Activated T-cell treated with anti-CD3 and anti-CD28 coated beads, Interleukin-2, amount 50 U/mL, for 48 hours (primary cell): ENCODE measurements at regions not wholly inside any gene's neighbourhood (a gene's known extent, or its start where the extent isn't known, plus 50 kb on each side); places are given as distances from the start of the nearest gene placed in this dataset.

Source experiments
- DNase-seq, 2 experiments: peaks; one replicate each; pipeline ENCODE4 v3.0.0-alpha.2; 2020

DNA sequence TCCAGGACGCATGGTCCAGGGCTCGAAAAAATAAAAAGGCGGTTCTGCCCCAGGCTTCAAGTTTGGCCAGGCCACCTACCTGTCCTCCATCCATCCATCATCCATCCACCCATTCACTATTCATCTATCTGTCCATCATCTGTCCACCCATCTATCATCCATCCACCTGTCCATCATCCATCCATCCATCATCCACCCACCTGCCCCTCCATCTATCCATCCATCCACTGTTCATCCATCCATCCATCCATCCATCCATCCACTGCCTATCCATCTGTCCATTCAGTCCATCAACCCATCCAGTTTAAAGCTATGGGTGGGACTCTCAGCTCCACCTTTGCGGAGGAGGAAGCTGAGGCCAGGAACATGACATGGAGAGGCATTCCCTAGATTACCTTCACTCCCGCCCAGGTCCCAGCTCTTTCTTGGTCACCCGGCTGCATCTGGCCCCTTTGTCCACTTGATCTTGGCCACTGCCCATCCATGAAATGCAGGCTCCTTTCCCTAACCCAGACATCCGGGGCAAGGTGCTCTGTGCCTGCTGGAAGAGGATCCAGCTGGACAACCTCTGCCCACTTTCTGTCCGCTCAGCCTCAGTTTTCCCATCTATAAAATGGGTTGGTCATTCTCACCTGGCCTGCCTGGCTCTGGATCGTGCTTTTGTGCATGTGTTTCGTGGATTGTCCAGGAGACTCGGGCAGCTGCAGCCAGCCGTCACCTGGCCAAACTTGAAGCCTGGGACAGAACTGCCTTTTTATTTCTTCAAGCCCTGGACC is 236.0 kb upstream of the CIBAR2 start:
- no peak for DNase-seq

DNA sequence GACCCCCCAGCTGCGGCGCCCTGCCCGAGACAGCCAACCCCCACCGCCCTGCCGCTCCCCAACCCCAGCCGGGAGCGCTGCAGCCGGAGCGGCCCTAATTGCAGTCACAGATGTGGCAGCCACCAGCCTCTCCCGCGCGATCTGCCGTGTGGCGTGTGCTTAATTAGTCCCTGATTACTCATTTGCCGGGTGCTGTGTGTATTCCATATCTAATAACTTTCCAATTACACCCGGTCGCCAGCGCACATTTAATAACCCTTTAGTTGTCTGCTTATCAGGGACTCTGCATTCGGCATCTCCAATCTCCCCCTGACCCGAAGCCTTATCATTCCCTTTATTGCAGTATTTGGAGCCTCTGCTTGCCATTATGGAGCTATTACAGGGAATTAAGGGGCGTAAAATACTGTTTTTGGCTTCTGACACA is 236.7 kb upstream of the CIBAR2 start:
- no peak for DNase-seq

DNA sequence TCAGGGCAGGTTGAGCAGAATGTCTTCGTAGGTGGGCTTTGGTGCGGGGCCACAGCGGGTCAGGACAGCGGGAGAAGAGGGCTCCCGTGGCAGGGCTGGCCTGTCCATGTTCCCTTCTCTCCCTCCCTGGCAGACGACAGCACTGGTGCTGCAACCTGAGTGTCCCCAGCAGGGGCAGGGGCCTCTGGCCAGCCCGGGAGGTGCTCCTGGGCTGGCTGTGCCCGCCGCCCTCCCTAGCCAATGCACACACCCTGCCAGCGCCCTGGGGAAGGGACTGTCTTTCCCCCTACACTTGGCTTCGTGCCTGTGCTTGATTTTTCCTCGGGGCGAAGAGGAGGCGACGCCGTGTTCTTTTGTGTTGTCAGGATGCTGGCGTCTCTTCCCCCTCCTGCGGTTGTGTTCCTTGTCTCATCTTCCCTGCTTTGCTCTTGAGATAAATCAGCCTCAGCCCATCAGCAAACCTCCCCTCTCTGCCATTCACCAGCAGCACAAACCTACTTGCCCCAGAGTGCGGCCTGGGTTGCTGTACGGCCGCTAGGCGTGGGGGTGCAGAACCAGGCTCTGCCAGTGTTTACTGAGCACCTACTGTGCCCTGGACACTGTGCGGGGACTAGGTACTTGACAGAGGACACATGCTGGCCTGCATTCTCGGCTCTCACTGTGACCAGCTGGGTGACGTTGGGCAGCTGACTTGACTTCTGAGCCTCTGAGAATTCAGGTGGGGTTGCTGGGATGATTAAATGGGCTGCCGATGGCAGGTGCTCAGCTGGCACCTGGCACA is 237.3 kb upstream of the CIBAR2 start:
- no peak for DNase-seq

DNA sequence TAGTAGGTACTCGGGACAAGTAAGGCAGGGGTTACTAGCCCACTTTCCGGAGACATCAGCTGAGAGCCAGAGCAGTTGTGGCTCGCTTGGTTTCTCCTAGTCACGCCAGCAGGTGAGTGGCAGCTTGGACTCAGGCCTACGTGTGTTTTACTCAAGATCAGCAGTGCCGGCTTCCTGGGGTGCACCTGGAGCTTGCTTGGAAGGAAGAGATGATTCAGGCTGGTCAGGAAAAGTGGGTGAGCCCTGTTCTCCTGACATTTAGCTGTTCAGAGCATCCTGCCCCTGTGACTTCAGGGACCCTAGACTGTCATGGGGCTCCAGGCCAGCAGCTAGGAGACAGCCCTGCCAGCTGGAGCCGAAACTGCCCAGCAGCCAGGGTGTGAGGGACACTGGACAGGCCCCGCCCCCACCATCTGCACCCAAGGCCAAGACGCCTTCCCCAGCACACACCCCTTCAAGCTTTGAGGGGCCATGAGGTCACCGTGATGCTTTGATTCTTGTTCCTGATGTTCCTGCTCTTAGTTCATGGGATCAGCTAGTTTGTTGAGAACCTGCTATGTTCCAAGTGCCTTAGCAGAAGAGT is 238.0 kb upstream of the CIBAR2 start:
- DNase-seq: no peak

DNA sequence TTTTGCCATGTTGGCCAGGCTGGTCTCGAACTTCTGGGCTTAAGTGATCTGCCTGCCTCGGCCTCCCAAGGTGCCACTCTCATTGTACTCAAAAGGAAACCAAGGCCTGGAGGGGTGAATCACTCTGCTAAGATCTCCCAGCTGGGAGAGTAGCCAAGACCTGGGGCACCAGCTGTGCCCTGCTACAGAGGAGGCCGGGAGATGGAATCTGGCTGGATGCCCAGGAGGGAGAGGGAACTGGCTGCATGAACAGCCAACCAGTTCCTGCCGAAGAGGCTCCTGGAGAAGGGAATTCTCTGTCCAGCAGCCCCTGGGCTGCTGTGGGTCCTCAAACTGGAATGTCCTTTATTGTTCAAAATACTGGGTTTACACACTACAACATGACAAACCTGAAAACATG is 238.7 kb upstream of the CIBAR2 start:
- DNase-seq: no peak

DNA sequence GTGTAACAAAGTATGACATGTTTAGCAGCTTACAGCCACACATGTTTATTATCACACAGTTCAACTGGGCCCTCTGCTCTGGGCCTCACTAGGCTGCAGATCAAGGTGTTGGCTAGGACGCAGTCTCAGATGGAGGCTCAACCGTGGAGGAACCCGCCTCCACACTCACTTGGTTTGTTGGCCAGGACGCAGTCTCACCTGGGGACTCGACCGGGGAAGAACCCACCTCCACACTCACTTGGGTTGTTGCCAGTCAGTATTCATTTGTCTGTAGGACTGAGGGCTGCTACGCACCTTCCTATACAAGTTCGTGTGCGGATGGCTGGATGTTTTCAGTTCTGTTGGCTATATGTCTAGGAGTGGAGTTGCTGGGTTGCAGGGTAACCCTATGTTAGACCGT is 240.7 kb upstream of the CIBAR2 start:
- DNase-seq: no peak

DNA sequence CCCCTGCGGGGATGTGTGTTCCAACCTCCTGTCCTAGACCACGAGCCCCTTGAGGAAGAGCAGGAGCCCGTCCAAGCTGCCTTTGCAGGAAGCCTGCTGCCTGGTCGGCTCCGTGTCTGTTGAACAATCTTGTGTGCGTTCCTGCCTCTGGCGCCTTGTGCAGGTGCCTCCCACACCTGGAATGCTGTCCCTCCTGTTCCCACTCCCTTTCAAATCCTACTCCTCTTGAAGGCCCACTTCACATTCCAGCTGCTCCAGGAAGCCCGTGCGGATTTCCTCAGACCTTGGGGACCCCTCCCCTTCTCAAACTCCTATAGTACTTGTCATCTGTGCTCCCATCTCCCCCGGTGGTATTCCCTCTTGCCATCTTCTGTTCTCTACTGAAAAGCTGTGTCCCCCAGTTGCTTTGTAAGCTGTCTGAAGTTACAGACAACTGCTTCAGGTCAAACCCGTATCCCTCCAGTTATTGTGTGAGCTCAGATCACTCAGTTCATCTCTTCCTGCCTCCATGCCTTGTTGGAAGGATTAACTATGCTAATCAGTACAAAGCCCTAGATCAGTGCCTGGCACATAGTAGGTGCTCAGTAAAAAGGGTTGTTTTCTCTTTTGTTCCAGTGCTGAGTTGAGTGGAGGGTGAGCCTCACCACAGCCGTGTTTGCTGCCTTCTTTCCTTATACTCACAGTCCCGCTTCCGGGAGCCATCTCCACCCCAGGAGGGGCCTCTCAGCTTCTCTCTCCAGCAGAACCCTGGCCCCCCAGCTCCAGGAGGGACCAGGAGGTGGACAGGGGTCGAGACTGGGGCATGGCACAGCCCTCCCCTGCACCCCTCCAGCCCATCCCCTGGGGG is 241.8 kb upstream of the CIBAR2 start:
- DNase-seq: no peak

DNA sequence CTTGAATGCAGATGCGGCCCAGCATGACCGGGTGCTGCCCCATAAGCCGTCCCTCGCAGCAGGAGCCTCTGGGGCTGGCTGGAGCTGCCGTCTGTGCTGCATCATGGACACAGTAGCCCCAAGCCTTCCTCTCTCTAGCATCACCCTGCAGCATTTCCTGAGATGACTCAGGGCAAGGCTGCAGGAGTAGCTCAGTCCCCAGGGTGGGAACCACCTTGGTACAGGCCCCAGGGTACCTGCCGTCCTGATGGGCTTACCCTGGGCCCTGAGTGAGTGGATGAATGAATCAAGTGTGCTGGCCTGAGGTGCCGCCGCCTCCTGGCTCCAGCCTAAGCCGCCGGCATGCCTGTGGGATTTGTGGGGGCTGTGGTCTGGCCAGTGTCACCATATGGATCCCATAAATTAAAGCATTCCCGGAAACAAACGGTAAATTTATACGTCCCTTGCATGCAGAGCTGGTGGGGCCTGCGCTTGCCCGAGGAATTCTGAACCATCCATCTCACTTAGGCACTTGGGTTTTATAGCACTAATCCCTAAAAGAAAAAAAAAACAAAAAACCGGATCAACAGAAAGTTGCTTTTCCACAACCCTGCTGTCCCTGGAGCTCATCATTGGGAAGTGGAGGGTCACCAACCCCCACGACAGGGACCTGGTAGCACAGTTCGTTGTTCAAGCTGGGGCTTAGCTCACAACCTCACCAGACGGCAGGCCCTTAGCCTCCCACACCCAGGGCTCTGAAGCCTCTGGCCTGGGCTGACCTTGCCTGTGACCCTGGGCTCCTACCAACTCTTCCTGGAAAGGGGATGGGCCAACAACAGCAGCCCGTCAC is 242.6 kb upstream of the CIBAR2 start:
- DNase-seq: no peak

DNA sequence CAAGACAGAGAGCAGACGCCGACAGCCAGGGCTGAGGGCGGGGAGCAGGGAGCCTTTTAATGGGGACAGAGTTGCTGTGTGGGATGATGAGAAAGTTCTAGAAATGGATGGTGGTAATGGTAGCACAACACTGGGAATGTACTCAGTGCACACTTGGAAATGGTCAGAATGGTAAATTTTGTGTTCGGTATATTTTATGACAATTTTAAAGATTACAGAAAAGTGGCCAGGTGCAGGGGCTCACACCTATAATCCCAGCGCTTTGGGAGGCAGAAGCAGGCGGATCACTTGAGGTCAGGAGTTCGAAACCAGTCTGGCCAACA is 243.2 kb upstream of the CIBAR2 start:
- DNase-seq: no peak

DNA sequence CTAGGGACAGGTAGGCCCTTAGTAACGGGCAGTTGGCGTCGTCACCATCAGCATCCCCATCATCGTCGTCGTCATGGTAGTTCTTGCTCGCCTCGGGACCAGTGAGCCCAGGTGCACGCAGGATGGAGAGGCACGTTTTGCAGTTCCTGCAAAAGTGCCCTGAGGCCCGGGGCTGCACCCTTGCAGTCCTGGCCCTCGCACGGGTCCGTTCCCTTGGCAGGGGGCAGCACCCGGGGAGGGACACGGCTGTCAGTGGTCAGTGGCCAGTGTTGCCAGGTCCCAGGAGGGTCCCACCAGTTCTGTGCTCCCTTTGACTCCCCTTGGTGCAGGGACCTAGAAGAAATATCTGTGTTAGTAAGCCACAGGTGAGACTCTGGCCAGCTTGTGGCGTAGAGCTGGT is 243.9 kb upstream of the CIBAR2 start:
- DNase-seq: no peak

DNA sequence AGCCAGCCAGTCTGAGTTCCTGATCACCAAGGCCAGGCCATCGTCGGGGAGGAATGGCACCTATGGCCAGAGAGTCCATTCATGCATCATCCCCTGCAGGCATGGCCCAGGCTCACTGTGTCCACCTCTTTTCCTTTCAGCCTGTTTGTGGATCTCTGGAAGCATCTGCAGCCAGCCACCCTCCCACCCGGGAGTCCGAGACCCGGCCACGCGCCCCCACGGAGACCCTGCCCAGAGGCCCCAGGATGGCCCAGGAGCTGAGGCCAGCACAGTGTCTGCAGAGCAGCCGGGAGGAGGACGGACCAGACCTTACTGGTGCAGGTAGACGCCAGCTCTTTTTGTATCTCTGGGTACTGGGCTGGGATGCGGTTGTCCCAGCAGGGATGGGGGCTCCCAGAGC is 245.1 kb upstream of the CIBAR2 start:
- no peak for DNase-seq

DNA sequence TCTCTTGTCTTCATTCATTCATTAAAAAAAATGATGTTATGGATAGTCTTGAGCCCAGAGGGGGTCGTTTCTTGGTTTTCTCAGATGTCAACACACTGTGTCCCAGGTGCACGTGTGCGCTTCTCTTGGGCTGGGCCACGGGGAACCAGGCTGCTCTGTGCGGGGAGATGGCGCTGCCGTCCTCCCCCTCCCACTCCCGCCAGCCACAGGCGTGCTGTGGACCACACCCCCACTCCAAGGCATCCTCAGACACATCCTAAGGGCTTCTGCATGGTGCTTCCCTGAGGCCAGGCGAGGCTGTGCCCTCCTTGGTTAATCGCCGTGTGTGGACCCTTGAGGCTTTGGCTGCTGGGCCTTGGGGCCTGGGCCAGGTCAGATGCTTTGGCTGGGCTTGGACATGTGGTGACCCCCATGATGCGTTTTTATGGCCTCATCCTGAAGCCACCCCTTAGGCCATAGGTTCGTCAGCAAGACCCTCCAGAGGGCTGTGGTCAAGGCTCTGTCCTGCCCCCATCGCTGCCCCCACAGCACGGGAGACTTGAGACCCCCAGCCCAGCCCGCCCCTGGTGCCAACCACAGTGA is 245.7 kb upstream of the CIBAR2 start:
- no peak for DNase-seq

DNA sequence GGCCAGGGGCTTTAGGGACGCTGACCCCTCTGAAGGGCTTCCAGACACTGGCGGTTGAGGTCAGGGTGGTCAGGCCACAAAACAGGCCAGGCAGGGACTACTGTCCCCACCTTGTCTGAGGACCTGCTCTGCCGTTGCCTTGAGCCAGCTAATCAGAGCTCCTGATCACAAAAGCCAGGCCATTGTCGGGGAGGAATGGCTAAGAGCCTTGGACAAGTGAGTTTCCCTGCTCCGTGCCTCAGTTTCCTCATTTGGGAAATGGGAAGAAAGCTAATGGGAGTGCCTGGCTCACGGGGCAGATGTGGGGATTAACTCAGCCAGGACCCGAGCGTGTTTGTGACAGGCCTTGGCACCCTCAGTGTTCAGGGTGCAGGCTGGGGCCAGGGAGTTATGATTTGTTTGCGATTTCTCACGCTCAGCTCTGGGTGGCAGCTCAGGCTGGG is 246.5 kb upstream of the CIBAR2 start:
- no peak for DNase-seq

DNA sequence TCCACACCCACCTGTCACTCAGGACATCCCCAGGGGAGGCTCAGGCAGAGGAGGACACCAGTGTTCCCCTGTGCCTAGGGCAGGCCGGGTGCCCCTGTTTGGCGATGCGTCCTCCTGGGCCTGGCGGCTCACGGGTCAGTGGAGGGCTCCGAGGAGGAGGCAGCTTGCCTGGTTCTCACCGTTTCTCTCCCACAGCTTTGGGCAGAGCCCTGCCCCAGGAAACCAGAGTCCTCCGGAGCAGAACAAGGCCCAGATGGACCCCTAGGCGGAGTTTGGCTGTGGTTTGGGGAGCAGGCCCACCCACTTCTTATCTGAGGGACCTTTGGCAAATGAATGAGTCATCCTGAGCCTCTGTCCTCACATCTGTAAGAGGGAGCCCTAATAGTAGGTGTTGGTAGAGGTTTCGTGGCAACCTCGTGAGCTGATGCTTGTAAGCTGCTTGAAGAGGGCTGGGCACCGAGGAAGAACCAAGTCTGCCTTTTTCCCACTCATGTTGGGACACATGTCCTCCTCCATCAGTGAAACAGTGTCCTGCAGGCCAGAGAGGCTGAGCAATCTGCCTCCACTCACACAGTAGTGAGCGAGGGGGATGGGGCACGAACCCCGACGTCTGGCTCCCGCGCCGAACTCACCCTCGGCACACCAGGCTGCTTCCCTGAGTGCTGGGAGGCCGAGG is 247.0 kb upstream of the CIBAR2 start:
- DNase-seq: no peak

DNA sequence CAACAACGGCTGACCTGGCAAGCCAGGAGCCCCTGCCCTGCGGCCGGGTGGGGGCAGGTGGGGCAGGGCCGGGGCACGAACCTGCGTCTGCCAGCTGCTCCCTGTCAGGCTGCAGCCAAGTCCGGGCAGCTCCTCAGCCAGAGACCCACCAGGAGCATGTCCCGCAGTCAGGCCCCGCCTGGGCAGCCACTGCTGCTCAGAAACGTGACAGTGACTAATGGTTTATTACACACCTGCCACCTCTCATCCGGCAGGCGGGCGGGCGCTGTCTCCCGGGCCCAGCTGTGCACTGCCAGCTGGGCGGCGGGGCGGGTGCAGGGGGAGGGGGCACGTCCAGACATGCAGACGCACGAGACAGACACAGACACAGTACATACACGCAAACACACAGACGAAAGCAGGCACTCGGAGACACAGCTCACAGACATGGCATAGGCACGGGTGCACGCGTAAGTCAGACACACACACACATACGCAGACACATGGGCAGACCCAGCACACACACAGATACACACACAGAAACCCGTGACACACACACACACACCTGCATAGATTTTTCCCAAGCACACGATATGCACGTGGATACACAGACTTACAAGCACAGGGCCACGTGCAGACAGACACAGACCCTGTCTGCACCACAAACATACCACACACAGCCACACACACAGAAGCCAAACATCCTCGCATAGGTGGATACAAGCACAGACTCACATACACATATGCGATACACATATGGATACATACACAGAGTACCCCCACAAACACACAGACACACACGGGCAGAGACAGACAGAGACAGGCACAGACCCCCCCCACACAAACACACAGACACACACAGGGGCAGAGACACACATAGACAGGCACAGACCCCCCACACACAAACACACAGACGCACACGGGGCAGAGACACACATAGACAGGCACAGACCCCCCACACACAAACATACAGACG is 248.3 kb upstream of the CIBAR2 start:
- peak in 1 of 2 experiments; percentile 24 for DNase-seq

DNA sequence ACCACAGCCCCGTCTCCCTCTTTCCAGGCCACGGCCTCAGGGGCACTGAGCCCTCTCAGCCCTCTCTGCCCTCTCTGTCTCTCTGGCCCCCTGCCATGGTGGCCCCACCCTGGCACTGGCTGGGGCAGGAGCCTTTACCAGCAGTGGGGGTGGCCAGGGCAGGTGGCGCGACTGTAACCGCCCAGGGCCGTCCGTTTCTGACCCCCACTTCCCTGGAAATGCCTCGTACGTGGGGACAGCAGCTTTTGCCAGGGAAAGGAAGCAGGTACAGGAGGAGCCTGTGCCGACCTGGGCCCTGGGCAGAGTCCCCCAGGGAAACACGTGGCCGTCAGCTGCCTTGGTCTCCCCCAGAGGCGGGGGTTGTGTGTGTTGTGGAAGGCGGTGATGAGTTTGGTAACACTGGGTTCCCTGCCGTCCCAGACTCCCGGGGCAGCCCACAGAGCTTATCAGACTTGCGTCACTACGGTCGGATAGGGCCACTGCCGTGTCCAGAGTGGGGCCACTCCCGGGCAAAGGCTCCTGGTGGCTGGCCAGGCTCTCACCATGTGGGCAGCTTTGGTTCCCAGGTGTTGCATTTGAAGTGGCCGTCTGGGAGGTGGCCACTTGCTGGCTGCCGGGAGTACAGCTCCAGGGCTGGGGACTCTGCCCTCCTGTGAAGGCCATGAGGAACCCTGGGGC is 249.3 kb upstream of the CIBAR2 start:
- DNase-seq: no peak

DNA sequence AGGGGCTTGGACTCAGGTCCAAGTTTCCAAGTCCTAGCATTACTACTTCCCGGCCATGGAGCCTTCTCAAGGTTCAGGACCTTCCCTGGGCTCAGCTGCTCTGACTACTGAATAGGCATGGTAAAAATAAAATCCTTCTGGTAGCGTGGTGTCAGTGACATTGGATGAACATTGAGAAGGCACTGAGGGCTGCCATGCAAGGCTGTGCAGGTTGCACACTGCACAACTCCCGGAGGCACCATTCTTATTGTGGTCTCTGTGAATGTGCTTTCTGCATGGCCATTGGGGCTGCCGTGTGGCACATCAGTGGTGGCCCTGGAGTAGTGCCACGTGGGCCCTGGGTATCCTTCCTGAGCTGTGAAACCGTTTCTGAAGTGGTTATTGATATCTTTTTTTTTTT is 250.2 kb upstream of the CIBAR2 start:
- no peak for DNase-seq

DNA sequence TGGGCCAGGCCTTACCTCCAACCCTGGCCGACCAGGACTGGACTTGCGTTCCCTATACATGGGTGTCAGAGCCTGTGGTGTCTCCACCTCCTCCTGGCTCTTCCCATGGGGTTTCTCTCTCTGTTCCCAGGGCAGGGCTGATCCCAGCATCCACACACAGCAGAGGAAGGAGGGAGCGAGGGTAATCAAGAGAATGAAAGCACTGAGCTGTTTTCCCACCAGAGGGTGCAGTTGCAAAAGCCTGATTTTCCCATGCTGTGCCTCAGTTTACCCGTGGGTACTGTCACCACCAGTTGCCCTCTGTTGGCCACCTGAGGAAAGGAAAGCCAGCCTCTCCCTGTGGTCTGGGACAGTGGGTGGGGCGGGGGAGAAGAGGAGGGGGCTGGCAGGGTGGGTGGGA is 249.7 kb upstream of the GSE1 start:
- DNase-seq: no peak

DNA sequence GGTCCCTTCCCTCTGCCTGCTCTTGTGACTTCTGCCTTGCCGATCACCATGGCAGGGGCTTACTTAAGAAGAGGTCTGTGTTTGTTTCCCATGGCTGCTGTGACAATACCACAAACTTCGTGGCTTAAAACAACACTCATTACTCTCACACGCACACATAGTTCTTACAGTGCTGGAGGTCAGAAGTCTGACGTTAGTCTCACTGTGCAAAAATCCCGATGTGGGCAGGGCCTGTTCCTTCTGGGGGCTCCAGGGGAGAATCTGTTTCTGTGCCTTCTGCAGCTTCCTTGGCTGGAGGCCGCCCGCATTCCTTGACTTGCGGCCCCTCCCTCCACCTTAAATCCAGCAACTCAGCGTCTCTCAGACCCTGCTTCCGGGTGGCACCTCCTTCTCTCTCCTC is 249.2 kb upstream of the GSE1 start:
- no peak for DNase-seq
